Esophagus muscularis mucosa (tissue), 4 donors: ENCODE measurements at regions not wholly inside any gene's neighbourhood (a gene's known extent, or its start where the extent isn't known, plus 50 kb on each side); places are given as distances from the start of the nearest gene placed in this dataset.

Experiments used
- DNase-seq: peaks from one replicate; pipeline ENCODE4 v3.0.0-alpha.2; 2017; ENCODE audit errors: extremely low spot score
- H3K27ac ChIP-seq, 4 donors: fragments of 200-600 bp; sonication (generic); replicated peaks in 1 of 4; 1 replicate in 3 of 4; 2 replicates in 1 of 4; pipeline ENCODE4 v1.5.1; 2016 to 2019; ENCODE audit warnings: mild to moderate bottlenecking in 1 of 4
- H3K27me3 ChIP-seq, 4 donors: fragments of 200-600 bp; sonication (generic); one replicate each; pipeline versions ENCODE4 v1.5.1 to v1.6.0; 2016 to 2019
- H3K36me3 ChIP-seq, 4 donors: fragments of 200-600 bp; sonication (generic); one replicate each; pipeline ENCODE4 v1.5.1; 2016 to 2019
- H3K4me1 ChIP-seq, 4 donors: fragments of 200-600 bp; sonication (generic); one replicate each; pipeline ENCODE4 v1.5.1; 2016 to 2019
- H3K4me3 ChIP-seq, 4 donors: fragments of 200-600 bp; sonication (generic); 1 replicate in 2 of 4; 2 replicates in 2 of 4; pipeline ENCODE4 v1.5.1; 2016 to 2019; ENCODE audit warnings: mild to moderate bottlenecking in 4 of 4, moderate library complexity in 1 of 4
- H3K9me3 ChIP-seq, 4 donors: fragments of 200-600 bp; sonication (generic); 1 replicate in 3 of 4; 2 replicates in 1 of 4; pipeline ENCODE4 v1.5.1; 2016 to 2019
- EP300 ChIP-seq: sonication (generic); formaldehyde crosslinking; IDR thresholded peaks from one replicate; pipeline ENCODE4 v1.6.1; 2017; ENCODE audit warnings: antibody characterized with exemption
- POLR2A ChIP-seq: fragments of 450-650 bp; IDR thresholded peaks from one replicate; pipeline ENCODE4 v1.6.1; 2017; ENCODE audit warnings: antibody characterized with exemption, moderate library complexity, mild to moderate bottlenecking, low read depth
- POLR2AphosphoS5 ChIP-seq, 2 donors: sonication (generic); formaldehyde crosslinking; IDR thresholded peaks; one replicate each; pipeline ENCODE4 v1.6.1; 2017; ENCODE audit warnings: antibody characterized with exemption in 2 of 2
- WGBS: methylation state at CpG from one replicate; pipeline ENCODE4 v1.1.5; 2018; 5-methylcytosine and 5-hydroxymethylcytosine counted together
- intact Hi-C: fragments of 100-400 bp; cut with DNase I; formaldehyde crosslinking; loops from one replicate; pipeline ENCODE4 v1.15.1; 2023
- TF ChIP-seq, protein P1 (sequence below), 3 experiments: fragments of 200-600 bp in 2 of 3; fragments of 450-650 bp in 1 of 3; sonication (generic) in 2 of 3; IDR thresholded peaks; one replicate each; pipeline ENCODE4 v1.5.1; 2017 to 2019; ENCODE audit warnings: antibody characterized with exemption in 3 of 3, mild to moderate bottlenecking in 2 of 3, moderate library complexity in 1 of 3

GRCh38 chr9:75389101-75389500 is 300.8 kb downstream of the OSTF1 start:
- Histone ChIP-seq H3K36me3 (no peaks in the 10 kb centered on the region), H3K4me1 (no peaks in the 10 kb centered on the region), H3K4me3 (no peak overlapping the region), H3K9me3 (peaks cover 0 to 20% (median 16%) of the 10 kb centered on the region in 4 donors), H3K27ac (no peak overlapping the region), H3K27me3 (no peaks in the 10 kb centered on the region)
- TF ChIP-seq, protein P1, sequence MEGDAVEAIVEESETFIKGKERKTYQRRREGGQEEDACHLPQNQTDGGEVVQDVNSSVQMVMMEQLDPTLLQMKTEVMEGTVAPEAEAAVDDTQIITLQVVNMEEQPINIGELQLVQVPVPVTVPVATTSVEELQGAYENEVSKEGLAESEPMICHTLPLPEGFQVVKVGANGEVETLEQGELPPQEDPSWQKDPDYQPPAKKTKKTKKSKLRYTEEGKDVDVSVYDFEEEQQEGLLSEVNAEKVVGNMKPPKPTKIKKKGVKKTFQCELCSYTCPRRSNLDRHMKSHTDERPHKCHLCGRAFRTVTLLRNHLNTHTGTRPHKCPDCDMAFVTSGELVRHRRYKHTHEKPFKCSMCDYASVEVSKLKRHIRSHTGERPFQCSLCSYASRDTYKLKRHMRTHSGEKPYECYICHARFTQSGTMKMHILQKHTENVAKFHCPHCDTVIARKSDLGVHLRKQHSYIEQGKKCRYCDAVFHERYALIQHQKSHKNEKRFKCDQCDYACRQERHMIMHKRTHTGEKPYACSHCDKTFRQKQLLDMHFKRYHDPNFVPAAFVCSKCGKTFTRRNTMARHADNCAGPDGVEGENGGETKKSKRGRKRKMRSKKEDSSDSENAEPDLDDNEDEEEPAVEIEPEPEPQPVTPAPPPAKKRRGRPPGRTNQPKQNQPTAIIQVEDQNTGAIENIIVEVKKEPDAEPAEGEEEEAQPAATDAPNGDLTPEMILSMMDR (IDR thresholded peaks at IDR 0.05): no peak
- no peak for TF ChIP-seq POLR2A
- intact Hi-C loops: no loop called here
- WGBS: 76% methylated on average over 2 of the region's 2 CpGs
- no peak for DNase-seq

DNA sequence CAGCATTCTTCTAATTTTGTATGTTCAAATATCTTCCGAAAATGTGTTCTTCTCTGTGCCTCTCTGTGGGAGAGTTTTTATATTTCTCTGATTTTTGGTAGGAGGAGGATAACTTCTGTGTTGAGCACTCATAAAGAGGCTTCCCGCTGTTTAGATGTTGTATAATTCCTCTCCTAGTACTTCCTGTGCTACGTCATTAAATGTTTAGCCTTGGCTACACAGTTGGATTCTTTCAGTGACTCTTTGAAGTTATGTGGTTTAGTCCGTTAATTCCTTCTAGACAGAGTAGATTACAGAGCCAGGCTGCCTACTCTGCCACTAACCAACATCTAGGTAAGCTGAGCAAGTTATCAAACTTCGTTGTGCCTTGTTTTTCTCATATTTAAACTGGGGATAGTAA is 302.6 kb downstream of the OSTF1 start:
- no peak overlapping the region for H3K27ac ChIP-seq
- intact Hi-C loops: no loop called here
- no peak overlapping the region for H3K4me3 ChIP-seq
- no peaks in the 10 kb centered on the region for H3K4me1 ChIP-seq
- 72% methylated on average over 5 of the region's 5 CpGs for WGBS
- H3K27me3 ChIP-seq: no peaks in the 10 kb centered on the region
- no peak for DNase-seq
- no peaks in the 10 kb centered on the region for H3K36me3 ChIP-seq
- no peak for TF ChIP-seq EP300
- no peak for TF ChIP-seq POLR2A
- TF ChIP-seq, protein P1 (IDR thresholded peaks at IDR 0.05): no peak
- TF ChIP-seq POLR2AphosphoS5 (IDR thresholded peaks at IDR 0.05): no peak
- peaks cover 0 to 4% (median 0%) of the 10 kb centered on the region in 4 donors for H3K9me3 ChIP-seq

DNA sequence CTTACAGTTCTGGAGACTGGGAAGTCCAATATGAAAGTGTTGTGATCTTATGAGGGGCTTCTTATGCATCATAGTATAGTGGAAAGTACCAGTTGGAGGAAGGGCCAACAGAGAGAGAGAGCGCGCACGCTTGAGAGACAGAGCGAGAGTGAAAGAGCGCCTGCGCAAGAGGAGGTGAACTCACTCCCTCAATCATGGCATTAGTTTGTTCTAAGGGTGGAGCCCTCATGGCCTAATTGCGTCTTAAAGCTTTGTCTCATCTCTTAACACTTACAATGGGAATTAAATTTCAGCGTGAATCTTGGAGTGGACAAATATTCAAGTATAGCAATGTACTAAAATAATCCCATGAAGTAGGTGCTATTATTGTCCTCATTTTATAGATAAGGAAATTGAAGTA is 303.2 kb downstream of the OSTF1 start:
- no peaks in the 10 kb centered on the region for H3K9me3 ChIP-seq
- H3K27ac ChIP-seq: no peak overlapping the region
- TF ChIP-seq POLR2AphosphoS5 (IDR thresholded peaks at IDR 0.05): no peak
- TF ChIP-seq EP300: no peak
- TF ChIP-seq POLR2A: no peak
- TF ChIP-seq, protein P1 (IDR thresholded peaks at IDR 0.05): no peak
- H3K4me1 ChIP-seq: no peaks in the 10 kb centered on the region
- no peak overlapping the region for H3K4me3 ChIP-seq
- WGBS: 96% methylated on average over 8 of the region's 8 CpGs
- no peaks in the 10 kb centered on the region for H3K27me3 ChIP-seq
- intact Hi-C loops: no loop called here
- no peak for DNase-seq
- H3K36me3 ChIP-seq: no peaks in the 10 kb centered on the region

GRCh38 chr9:75395336-75395735 is 307.0 kb downstream of the OSTF1 start:
- intact Hi-C loops: no loop called here
- no peaks in the 10 kb centered on the region for H3K9me3 ChIP-seq
- TF ChIP-seq POLR2AphosphoS5 (IDR thresholded peaks at IDR 0.05) (no peak), POLR2A (no peak), EP300 (no peak)
- TF ChIP-seq, protein P1 (IDR thresholded peaks at IDR 0.05): no peak
- DNase-seq: no peak
- no peaks in the 10 kb centered on the region for H3K4me1 ChIP-seq
- H3K36me3 ChIP-seq: no peaks in the 10 kb centered on the region
- H3K27ac ChIP-seq: no peak overlapping the region
- H3K27me3 ChIP-seq: no peaks in the 10 kb centered on the region
- no peak overlapping the region for H3K4me3 ChIP-seq

DNA sequence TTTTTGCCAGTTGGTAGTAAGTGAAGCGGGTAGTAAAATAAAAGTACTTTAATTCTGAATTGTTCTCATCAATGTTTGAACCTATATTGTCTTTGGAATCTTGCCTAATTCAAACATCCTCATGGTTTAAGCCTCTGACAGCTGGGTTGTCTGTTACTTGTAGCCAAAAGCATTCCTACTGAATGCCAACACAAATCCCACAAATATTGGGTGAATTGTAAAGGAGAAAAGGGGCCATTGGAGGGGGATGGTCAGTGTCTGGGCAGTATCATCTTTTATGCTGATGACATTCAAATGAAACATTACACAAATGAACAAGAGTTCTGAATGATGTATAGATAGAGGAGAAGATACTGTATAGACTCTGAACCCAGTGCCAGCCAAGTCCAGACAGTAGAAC is 309.5 kb downstream of the OSTF1 start:
- WGBS: 95% methylated on average over 1 of the region's 1 CpG
- no peaks in the 10 kb centered on the region for H3K27me3 ChIP-seq
- H3K27ac ChIP-seq: no peak overlapping the region
- H3K4me3 ChIP-seq: no peak overlapping the region
- H3K36me3 ChIP-seq: no peaks in the 10 kb centered on the region
- no peaks in the 10 kb centered on the region for H3K4me1 ChIP-seq
- TF ChIP-seq, protein P1 (IDR thresholded peaks at IDR 0.05): no peak
- TF ChIP-seq POLR2AphosphoS5 (IDR thresholded peaks at IDR 0.05): no peak
- TF ChIP-seq EP300: no peak
- TF ChIP-seq POLR2A: no peak
- no peak for DNase-seq
- H3K9me3 ChIP-seq: no peaks in the 10 kb centered on the region
- intact Hi-C loops: no loop called here
